SKM-1 (cell line): ENCODE measurements at regions not wholly inside any gene's neighbourhood (a gene's known extent, or its start where the extent isn't known, plus 50 kb on each side); places are given as distances from the start of the nearest gene placed in this dataset.

Source experiments
- DNase-seq: peaks from one replicate; lab custom pipeline; 2025; ENCODE audit not compliant: unreplicated experiment; lab: John Stamatoyannopoulos, UW

DNA sequence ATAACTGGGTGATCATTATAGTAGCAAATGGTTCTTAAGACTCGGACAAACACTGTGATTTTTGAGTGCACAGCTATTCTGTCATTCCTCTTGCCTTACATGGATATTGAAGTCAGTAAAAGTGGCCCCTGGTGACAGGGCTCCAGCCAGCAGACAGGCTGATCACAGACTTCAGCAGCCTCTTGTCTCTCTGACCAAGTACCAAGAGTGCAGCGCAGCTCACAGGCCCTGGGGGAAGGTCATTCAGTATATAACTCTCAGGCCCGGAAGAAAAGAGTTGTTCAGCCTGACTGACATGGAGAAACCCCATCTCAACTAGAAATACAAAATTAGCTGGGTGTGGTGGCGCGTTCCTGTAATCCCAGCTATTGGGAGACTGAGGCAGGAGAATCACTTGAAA, 202.6 kb downstream of the HRH4 start:
- DNase-seq = no peak

DNA sequence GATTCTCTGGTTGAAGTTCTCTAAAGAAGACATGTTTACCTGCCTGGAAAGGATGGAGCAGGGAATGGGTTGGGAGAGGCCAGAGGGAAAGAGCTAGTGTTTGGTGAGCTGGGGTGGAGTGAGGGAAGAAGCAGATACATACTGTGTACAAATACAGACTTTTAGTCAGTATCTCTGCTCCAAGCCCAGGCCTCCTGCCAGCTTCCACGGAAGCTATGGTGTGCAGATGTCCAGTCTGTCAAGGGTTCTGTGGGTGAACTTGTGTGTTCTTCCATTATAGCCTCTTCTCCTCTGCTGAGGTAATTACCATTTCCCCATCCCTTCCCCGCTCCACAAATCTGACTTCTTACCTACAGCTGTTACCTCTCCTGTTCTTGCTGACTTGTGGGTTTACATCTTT, 208.6 kb downstream of the HRH4 start:
- no peak for DNase-seq

- DNase-seq = no peak
These were observed 209.1 kb downstream of the HRH4 start for GRCh38 chr18:24669502-24669901.

GRCh38 chr18:24672165-24672941, 211.9 kb downstream of the HRH4 start:
- DNase-seq = no peak

- DNase-seq = no peak
These were observed 213.8 kb downstream of the HRH4 start for GRCh38 chr18:24674200-24674599.

DNA sequence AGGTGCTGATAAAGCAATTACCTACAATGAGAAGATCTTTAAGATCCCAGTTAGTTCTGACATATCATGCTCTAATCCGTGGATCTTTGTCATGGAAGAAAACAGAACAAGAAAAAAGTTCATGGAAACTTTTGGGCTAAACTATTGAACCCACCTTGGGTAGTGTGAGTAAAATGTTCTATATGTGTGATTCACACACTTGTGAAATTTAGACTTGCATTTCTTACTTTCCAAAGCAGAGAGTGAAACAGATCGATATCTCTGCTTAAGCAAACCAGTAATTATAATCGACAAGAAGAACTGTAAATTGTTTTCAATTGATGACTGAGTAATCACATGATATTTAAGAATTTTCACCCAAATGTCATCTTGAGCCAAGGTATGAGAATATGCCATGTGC, 214.2 kb downstream of the HRH4 start:
- no peak for DNase-seq

GRCh38 chr18:24677011-24677410, 216.6 kb downstream of the HRH4 start:
- DNase-seq = no peak

DNA sequence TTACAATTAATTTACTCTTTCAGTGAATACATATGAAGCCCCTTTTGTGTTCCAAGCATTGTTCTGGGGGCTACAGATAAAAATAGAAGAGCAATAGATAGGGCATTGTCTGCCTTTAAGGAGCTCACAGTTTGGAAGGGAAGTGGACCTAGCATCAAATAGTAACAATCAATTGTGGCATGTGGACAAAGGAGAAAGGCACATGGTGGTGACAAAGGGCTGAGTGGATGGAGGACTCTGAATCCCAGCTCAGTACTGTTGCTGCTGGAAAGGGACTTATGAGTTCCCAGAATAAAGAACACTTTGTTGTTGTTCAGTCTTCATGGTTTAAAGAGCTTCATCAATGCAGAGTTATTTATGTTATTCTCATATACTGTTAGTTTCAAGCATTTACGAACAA, 217.7 kb downstream of the HRH4 start:
- no peak for DNase-seq

- no peak for DNase-seq
These were observed 218.2 kb downstream of the HRH4 start for GRCh38 chr18:24678626-24679025.

- DNase-seq = no peak
These were observed 218.6 kb downstream of the HRH4 start for GRCh38 chr18:24679062-24679461.

GRCh38 chr18:24683925-24684324, 223.5 kb downstream of the HRH4 start:
- DNase-seq = no peak

DNA sequence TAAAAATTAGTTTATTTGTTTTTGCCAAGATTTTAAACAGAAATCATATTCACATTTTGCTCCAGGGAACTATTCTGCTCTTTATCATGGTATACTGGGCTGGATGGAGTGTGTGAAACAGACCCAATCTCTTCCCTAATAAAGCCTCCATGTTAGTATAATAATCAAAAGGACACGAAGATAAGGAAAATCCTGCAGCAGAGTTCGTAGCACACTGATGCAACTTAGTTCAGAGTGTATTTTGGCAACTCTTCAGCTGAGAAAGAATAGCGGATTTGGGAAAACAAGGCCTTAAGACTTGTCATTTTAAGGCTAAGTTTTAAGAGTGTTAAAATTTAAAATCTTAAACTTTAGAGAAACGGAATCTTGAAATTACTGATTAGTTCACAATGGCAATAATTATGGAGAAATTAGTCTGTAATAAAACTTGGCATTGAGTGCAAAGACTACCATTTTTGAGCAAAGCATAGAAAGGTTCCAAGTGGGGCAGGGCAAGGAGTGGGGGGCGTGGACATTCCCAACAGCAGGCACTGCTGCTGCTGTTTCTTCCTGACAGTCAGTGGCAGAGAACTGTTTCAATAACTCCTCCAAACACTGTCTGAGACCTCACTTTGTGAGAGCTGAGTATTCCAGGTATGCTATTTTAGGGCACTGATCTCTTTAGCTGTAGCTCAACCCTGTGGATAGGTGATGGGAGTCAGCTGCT, 225.0 kb downstream of the HRH4 start:
- no peak for DNase-seq

DNA sequence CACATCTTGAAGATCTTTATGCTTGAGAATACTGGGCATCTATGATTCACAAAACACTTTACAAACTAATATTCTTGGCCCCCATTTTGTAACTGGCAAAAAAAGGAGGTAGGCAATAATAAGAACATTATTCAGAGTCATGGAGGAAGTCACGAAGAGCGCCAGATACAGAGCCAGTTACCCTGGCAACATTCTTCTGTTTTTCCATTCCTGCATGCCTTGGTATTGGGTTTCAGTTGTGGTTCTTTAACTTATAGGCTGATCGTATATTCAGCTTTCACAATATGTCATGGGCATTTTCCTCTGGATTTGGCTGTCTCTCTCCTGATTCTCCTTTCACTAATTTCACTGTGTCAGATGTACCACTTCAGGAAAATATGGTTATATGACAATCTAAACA, 234.7 kb downstream of the HRH4 start:
- no peak for DNase-seq

DNA sequence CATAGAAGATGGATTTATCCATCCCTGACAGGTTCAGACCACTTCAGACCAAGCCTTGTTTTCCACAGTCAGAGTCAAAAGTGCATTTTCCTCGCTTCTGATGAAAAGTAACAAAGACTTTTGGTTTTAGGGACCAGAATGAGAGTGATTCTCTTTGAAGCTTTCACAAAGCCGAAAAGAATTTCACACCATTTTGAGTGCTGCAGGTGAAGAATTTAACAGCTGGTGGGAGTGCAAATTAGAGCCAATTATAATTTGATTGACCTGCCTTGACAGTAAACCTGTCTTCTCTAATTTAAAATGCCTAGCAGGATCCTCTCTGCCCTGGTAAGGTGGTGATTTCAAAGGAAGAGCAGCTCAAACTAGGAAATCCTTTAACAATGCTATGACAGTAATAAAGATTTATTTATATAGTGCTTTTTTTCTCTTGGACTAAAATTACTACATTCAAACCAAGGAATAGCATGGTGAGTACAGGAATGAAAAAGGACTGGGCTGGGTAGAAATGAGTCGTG, 241.6 kb downstream of the HRH4 start:
- DNase-seq = no peak

- no peak for DNase-seq
These were observed 242.9 kb downstream of the HRH4 start for GRCh38 chr18:24703316-24703715.

DNA sequence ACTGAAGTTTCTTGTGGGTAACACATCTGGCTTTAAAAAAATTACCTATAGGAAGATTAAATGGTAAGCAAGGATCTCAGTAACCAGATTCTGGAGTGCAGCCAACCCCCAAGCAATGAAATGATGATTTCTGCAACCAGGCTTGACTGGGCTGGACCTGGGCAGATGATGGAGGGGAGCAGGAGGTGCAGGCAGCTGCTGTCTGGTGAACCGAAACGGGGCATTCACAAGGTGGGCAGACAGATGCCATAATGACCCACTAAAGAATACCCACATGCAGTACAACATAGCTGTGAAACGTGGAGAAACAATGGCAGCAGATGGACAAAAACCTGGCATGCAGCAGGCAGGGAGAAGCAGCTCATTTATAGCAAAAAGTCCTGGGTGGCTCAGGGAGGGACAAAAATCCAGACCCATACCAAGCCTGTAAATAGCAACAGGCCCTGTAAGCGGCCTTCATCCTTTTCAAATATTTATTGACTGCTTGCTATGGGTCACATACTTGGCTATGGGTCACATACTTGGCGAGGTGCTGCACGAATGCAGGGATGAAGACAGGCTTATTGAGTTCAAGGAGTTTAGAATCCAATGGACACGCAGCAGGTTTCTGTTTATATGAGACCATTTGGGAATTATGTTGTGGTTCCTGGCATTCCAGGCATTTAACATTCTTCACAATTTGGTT, 244.7 kb downstream of the HRH4 start:
- no peak for DNase-seq

GRCh38 chr18:24710474-24710873, 250.0 kb downstream of the HRH4 start:
- DNase-seq = no peak

- DNase-seq = no peak
These were observed 259.4 kb downstream of the HRH4 start for GRCh38 chr18:24719791-24720190.

- no peak for DNase-seq
These were observed 261.0 kb downstream of the HRH4 start for GRCh38 chr18:24721388-24721787.

- DNase-seq = no peak
These were observed 265.4 kb downstream of the HRH4 start for GRCh38 chr18:24725644-24726415.
